ENCODE measurements at regions not wholly inside any gene's neighbourhood (a gene's known extent, or its start where the extent isn't known, plus 50 kb on each side); places are given as distances from the start of the nearest gene placed in this dataset.

GRCh38 chr4:22052076-22052475 lies 103.5 kb upstream of the KCNIP4 start:
- Mint-ChIP-seq H3K36me3 (ENCODE audit: insufficient read depth) (no peaks in the 10 kb centered on the region), H3K27me3 (ENCODE audit: low read depth) (no peaks in the 10 kb centered on the region), H3K9me3 (peaks cover 8% of the 10 kb centered on the region), H3K4me3 (no peak overlapping the region), H3K4me1 (ENCODE audit: low read depth) (no peaks in the 10 kb centered on the region)
- no peak for DNase-seq
- no peak for ATAC-seq

- H3K9me3 Mint-ChIP-seq = peaks cover 8% of the 10 kb centered on the region
- no peaks in the 10 kb centered on the region for H3K4me1 Mint-ChIP-seq (ENCODE audit: low read depth)
- H3K4me3 Mint-ChIP-seq = no peak overlapping the region
- H3K36me3 Mint-ChIP-seq (ENCODE audit: insufficient read depth) = no peaks in the 10 kb centered on the region
- DNase-seq (no peak), ATAC-seq (no peak)
- H3K27me3 Mint-ChIP-seq (ENCODE audit: low read depth) = no peaks in the 10 kb centered on the region
These were observed 99.8 kb upstream of the KCNIP4 start for GRCh38 chr4:22048323-22048722.

- no peaks in the 10 kb centered on the region for H3K27me3 Mint-ChIP-seq (ENCODE audit: low read depth)
- DNase-seq = no peak
- H3K36me3 Mint-ChIP-seq (ENCODE audit: insufficient read depth) = no peaks in the 10 kb centered on the region
- peaks cover 8% of the 10 kb centered on the region for H3K9me3 Mint-ChIP-seq
- H3K4me3 Mint-ChIP-seq = no peak overlapping the region
- no peak for ATAC-seq
- H3K4me1 Mint-ChIP-seq (ENCODE audit: low read depth) = no peaks in the 10 kb centered on the region
These were observed 99.2 kb upstream of the KCNIP4 start for GRCh38 chr4:22047793-22048192.

GRCh38 chr4:22045051-22045630 lies 96.6 kb upstream of the KCNIP4 start:
- no peaks in the 10 kb centered on the region for H3K4me1 Mint-ChIP-seq (ENCODE audit: low read depth)
- H3K9me3 Mint-ChIP-seq = peaks cover 8% of the 10 kb centered on the region
- no peaks in the 10 kb centered on the region for H3K36me3 Mint-ChIP-seq (ENCODE audit: insufficient read depth)
- ATAC-seq (no peak), DNase-seq (no peak)
- H3K27me3 Mint-ChIP-seq (ENCODE audit: low read depth) = no peaks in the 10 kb centered on the region
- H3K4me3 Mint-ChIP-seq = no peak overlapping the region

GRCh38 chr4:22031423-22031822 lies 82.9 kb upstream of the KCNIP4 start:
- H3K4me1 Mint-ChIP-seq (ENCODE audit: low read depth) = no peaks in the 10 kb centered on the region
- no peaks in the 10 kb centered on the region for H3K27me3 Mint-ChIP-seq (ENCODE audit: low read depth)
- ATAC-seq (no peak), DNase-seq (no peak)
- no peak overlapping the region for H3K4me3 Mint-ChIP-seq
- peaks cover 7% of the 10 kb centered on the region for H3K9me3 Mint-ChIP-seq
- no peaks in the 10 kb centered on the region for H3K36me3 Mint-ChIP-seq (ENCODE audit: insufficient read depth)

GRCh38 chr4:22030881-22031280 lies 82.3 kb upstream of the KCNIP4 start:
- Mint-ChIP-seq H3K4me3 (no peak overlapping the region), H3K27me3 (ENCODE audit: low read depth) (no peaks in the 10 kb centered on the region), H3K36me3 (ENCODE audit: insufficient read depth) (no peaks in the 10 kb centered on the region), H3K4me1 (ENCODE audit: low read depth) (no peaks in the 10 kb centered on the region), H3K9me3 (peaks cover 10% of the 10 kb centered on the region)
- DNase-seq (no peak), ATAC-seq (no peak)

- no peak for ATAC-seq
- no peaks in the 10 kb centered on the region for H3K27me3 Mint-ChIP-seq (ENCODE audit: low read depth)
These were observed 81.7 kb upstream of the KCNIP4 start for GRCh38 chr4:22030307-22030706.

GRCh38 chr4:22029803-22030202 lies 81.2 kb upstream of the KCNIP4 start:
- Mint-ChIP-seq H3K36me3 (ENCODE audit: insufficient read depth) (no peaks in the 10 kb centered on the region), H3K4me3 (no peak overlapping the region), H3K4me1 (ENCODE audit: low read depth) (no peaks in the 10 kb centered on the region), H3K27me3 (ENCODE audit: low read depth) (no peaks in the 10 kb centered on the region), H3K9me3 (peaks cover 10% of the 10 kb centered on the region)
- DNase-seq (no peak), ATAC-seq (no peak)

More at GRCh38 chr4:22030307-22030706, 81.7 kb upstream of the KCNIP4 start:
- Mint-ChIP-seq H3K36me3 (ENCODE audit: insufficient read depth) (no peaks in the 10 kb centered on the region), H3K4me1 (ENCODE audit: low read depth) (no peaks in the 10 kb centered on the region), H3K9me3 (peaks cover 10% of the 10 kb centered on the region), H3K4me3 (no peak overlapping the region)
- DNase-seq = no peak

GRCh38 chr4:22021106-22021505 lies 72.5 kb upstream of the KCNIP4 start:
- Mint-ChIP-seq H3K4me3 (no peak overlapping the region), H3K27me3 (ENCODE audit: low read depth) (no peaks in the 10 kb centered on the region), H3K4me1 (ENCODE audit: low read depth) (no peaks in the 10 kb centered on the region), H3K9me3 (peaks cover under 1% of the 10 kb centered on the region), H3K36me3 (ENCODE audit: insufficient read depth) (no peaks in the 10 kb centered on the region)
- no peak for ATAC-seq
- no peak for DNase-seq

GRCh38 chr4:22020129-22020528 lies 71.6 kb upstream of the KCNIP4 start:
- DNase-seq (no peak), ATAC-seq (no peak)
- Mint-ChIP-seq H3K36me3 (ENCODE audit: insufficient read depth) (no peaks in the 10 kb centered on the region), H3K4me3 (no peak overlapping the region), H3K9me3 (no peaks in the 10 kb centered on the region), H3K27me3 (ENCODE audit: low read depth) (no peaks in the 10 kb centered on the region), H3K4me1 (ENCODE audit: low read depth) (no peaks in the 10 kb centered on the region)

- H3K27me3 Mint-ChIP-seq (ENCODE audit: low read depth) = no peaks in the 10 kb centered on the region
- H3K4me3 Mint-ChIP-seq = no peak overlapping the region
- H3K36me3 Mint-ChIP-seq (ENCODE audit: insufficient read depth) = no peaks in the 10 kb centered on the region
- no peak for ATAC-seq
- peaks cover 1% of the 10 kb centered on the region for H3K9me3 Mint-ChIP-seq
- no peak for DNase-seq
- no peaks in the 10 kb centered on the region for H3K4me1 Mint-ChIP-seq (ENCODE audit: low read depth)
These were observed 71.1 kb upstream of the KCNIP4 start for GRCh38 chr4:22019676-22020075.

- DNase-seq = no peak
- Mint-ChIP-seq H3K9me3 (peaks cover 7% of the 10 kb centered on the region), H3K4me1 (ENCODE audit: low read depth) (no peaks in the 10 kb centered on the region), H3K4me3 (no peak overlapping the region), H3K27me3 (ENCODE audit: low read depth) (no peaks in the 10 kb centered on the region), H3K36me3 (ENCODE audit: insufficient read depth) (no peaks in the 10 kb centered on the region)
- no peak for ATAC-seq
These were observed 65.7 kb upstream of the KCNIP4 start for GRCh38 chr4:22014222-22014741.

- H3K36me3 Mint-ChIP-seq (ENCODE audit: insufficient read depth) = no peaks in the 10 kb centered on the region
- H3K9me3 Mint-ChIP-seq = peaks cover 4% of the 10 kb centered on the region
- H3K4me1 Mint-ChIP-seq (ENCODE audit: low read depth) = no peaks in the 10 kb centered on the region
- no peak overlapping the region for H3K4me3 Mint-ChIP-seq
- ATAC-seq (no peak), DNase-seq (no peak)
- H3K27me3 Mint-ChIP-seq (ENCODE audit: low read depth) = no peaks in the 10 kb centered on the region
These were observed 55.3 kb upstream of the KCNIP4 start for GRCh38 chr4:22003878-22004277.
